ENCODE measurements at regions not wholly inside any gene's neighbourhood (a gene's known extent, or its start where the extent isn't known, plus 50 kb on each side); places are given as distances from the start of the nearest gene placed in this dataset.
A peak's percentile ranks its signal among the peaks of the same experiment; 100 is the strongest.
"Not testable (repeated sequence)": the region's sequence is repeated elsewhere in the genome, so short reads cannot be mapped to it uniquely, and the experiment has no call there.

DNA sequence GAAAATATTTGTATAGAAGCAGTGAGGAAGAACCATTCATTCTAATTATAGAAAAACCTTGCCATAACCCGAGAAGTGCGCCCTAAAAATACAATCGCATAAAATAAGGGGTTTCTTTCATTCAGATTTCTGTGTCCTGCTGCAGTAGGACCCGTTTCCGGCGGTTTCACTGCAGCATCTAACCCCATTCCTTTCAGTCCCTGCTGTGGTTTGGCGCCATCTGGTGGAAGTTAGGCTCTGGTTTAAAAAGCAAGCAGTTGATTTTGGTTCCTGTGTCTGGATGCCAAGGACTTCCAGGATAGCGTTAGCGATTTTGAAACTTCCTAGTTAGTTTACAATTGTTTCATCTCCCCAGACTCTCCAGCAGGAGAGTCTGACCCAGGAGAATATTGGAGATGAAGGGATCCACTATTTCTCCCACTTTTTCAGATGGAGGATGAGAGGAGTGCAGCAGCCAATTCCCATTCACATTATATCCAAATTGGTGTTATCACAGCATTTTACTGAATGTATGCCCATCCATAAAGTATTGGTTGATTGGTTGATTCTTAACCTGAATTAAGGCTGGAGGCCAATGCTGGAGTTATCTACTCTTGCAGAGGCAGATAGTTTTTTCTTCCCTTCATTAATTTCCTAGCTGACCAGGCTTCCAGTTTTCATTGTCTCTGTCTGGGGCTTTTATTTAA, 128.8 kb upstream of the CACNA2D1 start:
- Mint-ChIP-seq H3K27ac (no peak overlapping the region), H3K36me3 (ENCODE audit: low read depth) (peaks cover 6% of the 10 kb centered on the region)
- TF ChIP-seq CTCF (IDR thresholded peaks at IDR 0.05), result peak; percentile 93

GRCh38 chr7:82571047-82571446, 127.5 kb upstream of the CACNA2D1 start:
- DNase-seq; H3K9me3 Mint-ChIP-seq; H3K27me3 Mint-ChIP-seq (ENCODE audit: low read depth, poor library complexity); H3K27ac Mint-ChIP-seq; H3K36me3 Mint-ChIP-seq (ENCODE audit: low read depth); H3K4me3 Mint-ChIP-seq: not testable (repeated sequence)
- peaks cover 13% of the 10 kb centered on the region for H3K4me1 Mint-ChIP-seq

More for the DNA sequence above, 128.8 kb upstream of the CACNA2D1 start:
- Mint-ChIP-seq H3K27me3 (ENCODE audit: low read depth, poor library complexity) (peaks cover 4% of the 10 kb centered on the region), H3K4me3 (no peak overlapping the region), H3K4me1 (peaks cover 8% of the 10 kb centered on the region), H3K9me3 (no peaks in the 10 kb centered on the region)
- DNase-seq, result peak; percentile 92

GRCh38 chr7:82567841-82568240, 124.3 kb upstream of the CACNA2D1 start:
- H3K9me3 Mint-ChIP-seq, result no peaks in the 10 kb centered on the region
- peaks cover 4% of the 10 kb centered on the region for H3K27me3 Mint-ChIP-seq (ENCODE audit: low read depth, poor library complexity)
- H3K27ac Mint-ChIP-seq, result no peak overlapping the region
- H3K36me3 Mint-ChIP-seq (ENCODE audit: low read depth), result peaks cover 6% of the 10 kb centered on the region
- peaks cover 14% of the 10 kb centered on the region for H3K4me1 Mint-ChIP-seq
- no peak for DNase-seq
- no peak overlapping the region for H3K4me3 Mint-ChIP-seq
- no peak for TF ChIP-seq CTCF (IDR thresholded peaks at IDR 0.05)

DNA sequence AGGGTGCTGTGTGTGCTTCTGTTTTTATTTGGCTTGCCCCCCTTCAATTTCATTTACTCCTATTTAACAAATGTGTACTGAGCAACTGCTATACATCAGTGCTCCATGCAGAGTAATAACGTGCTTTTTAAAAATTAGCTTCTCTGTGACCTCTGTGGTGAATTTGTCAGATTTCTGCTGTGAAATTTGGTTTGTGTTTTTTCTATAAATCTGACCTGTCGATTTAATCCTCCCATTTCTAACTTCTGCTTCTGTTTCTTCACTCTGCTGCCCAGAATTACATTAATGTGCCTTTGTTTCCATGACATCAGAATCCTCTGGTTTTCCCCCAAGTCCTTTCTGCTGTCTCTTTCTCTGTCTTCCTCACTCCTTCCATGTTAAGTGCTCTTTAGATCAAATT, 123.8 kb upstream of the CACNA2D1 start:
- Mint-ChIP-seq H3K27ac (peak overlapping the region; percentile 5), H3K36me3 (ENCODE audit: low read depth) (peaks cover 6% of the 10 kb centered on the region), H3K9me3 (no peaks in the 10 kb centered on the region), H3K4me3 (no peak overlapping the region), H3K4me1 (peaks cover 12% of the 10 kb centered on the region), H3K27me3 (ENCODE audit: low read depth, poor library complexity) (peaks cover 4% of the 10 kb centered on the region)
- DNase-seq, result no peak
- no peak for TF ChIP-seq CTCF (IDR thresholded peaks at IDR 0.05)

- no peak overlapping the region for H3K4me3 Mint-ChIP-seq
- H3K4me1 Mint-ChIP-seq, result peaks cover 10% of the 10 kb centered on the region
- H3K9me3 Mint-ChIP-seq, result no peaks in the 10 kb centered on the region
- H3K27me3 Mint-ChIP-seq (ENCODE audit: low read depth, poor library complexity), result peaks cover 4% of the 10 kb centered on the region
- H3K27ac Mint-ChIP-seq, result no peak overlapping the region
- H3K36me3 Mint-ChIP-seq (ENCODE audit: low read depth), result peaks cover 6% of the 10 kb centered on the region
- no peak for DNase-seq
- TF ChIP-seq CTCF (IDR thresholded peaks at IDR 0.05), result no peak
Observed at GRCh38 chr7:82566752-82567151, 123.2 kb upstream of the CACNA2D1 start.

DNA sequence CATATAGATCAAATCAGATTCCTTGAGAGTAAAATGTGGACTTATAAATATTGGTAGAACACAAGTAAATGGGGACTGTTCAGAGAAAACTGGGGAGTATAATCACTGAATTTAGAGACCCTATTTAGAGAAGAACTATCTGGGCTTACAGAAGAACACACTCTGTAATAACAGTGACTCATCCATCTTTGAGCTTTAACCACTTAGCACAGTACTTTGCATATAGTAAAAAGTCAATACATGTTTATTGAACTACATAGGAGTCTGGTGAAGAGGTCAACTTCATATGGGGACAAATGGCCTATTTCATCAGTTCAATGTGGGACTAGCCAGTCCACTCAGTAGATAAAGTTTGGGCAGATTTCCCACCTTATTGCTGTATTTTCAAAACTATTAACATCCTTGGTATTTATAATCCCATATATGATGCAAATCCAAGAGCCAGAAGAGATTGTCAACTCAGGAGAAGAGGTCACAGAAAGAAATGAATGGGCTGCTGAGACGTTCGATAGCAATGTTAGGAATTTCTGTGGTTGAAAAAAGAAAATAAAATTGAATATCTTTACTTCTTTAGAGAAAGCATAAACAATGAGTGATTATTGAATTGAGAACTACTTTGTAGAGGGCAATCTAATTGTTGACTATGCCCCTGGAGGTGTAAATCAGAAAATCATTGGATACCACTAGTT, 119.3 kb upstream of the CACNA2D1 start:
- Mint-ChIP-seq H3K9me3 (no peaks in the 10 kb centered on the region), H3K27ac (no peak overlapping the region), H3K4me1 (peaks cover 14% of the 10 kb centered on the region), H3K4me3 (no peak overlapping the region), H3K36me3 (ENCODE audit: low read depth) (no peaks in the 10 kb centered on the region), H3K27me3 (ENCODE audit: low read depth, poor library complexity) (peaks cover 8% of the 10 kb centered on the region)
- TF ChIP-seq CTCF (IDR thresholded peaks at IDR 0.05), result no peak
- DNase-seq, result no peak

Data from nephron progenitor cell (in vitro differentiated cells).